NCI-H345 treated with DMSO at 0.1 percent for 48 hours (cell line): ENCODE measurements at regions not wholly inside any gene's neighbourhood (a gene's known extent, or its start where the extent isn't known, plus 50 kb on each side); places are given as distances from the start of the nearest gene placed in this dataset.
"Not testable (repeated sequence)": the region's sequence is repeated elsewhere in the genome, so short reads cannot be mapped to it uniquely, and the experiment has no call there.

Experiments used
- DNase-seq: peaks from one replicate; lab custom pipeline; 2025; ENCODE audit not compliant: unreplicated experiment; lab: John Stamatoyannopoulos, UW

- no peak for DNase-seq
Measured at GRCh38 chr13:67410645-67411044, 180.5 kb upstream of the PCDH9 start.

DNA sequence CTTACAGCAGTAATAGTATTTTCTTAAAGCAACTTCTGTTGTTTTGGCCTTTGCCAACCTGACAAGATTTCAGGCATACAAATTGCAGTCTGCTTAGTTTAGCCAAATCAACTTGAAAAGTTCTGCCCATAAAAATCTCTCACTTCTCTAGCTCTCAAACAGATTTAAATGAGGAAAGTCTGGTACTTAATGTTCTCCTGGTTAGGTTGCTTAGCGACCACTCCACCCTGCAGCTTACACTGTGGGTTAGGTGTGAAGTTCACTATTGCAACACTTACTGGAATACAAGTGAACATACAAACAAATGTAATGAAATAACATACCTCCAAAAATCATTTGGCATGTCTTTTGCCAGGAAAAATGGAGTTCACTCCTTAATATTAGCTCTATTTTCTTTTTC lies 178.7 kb upstream of the PCDH9 start:
- no peak for DNase-seq

DNA sequence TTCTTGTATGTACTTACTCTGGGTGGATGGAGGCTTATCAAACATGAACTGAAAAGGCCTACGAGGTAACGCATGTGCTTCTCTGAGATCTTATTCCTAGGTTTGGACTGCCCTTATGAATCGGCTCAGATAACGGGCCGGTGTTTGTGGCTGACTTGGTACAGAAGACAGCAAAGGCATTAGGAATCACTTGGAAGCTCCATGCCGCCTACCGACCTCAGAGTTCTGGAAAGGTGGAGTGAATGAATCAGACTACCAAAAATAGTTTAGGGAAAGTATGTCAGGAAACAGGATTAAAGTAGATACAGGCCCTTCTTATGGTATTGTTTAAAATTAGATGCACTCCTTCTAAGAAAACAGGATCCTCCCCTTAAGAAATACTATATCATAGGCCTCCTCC lies 172.4 kb upstream of the PCDH9 start:
- DNase-seq = no peak

GRCh38 chr13:67395577-67395976 lies 165.4 kb upstream of the PCDH9 start:
- DNase-seq = no peak

DNA sequence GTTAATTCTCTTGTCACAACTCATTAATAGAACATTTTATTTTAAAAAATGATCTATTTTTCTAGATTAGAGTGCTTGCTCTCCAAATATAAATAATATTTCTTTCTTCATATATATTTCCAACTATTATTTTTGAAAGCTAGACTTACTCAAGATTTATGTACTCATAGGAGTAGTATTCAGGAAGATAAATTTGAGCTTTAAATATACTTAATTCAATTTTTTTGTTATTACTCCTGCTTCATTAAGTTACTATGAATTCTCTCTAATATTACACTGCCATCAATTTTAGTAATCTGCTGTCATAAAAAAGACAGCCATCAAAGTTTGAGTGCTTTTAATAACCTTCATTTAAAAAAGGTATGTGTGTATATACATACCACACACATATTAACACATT lies 161.9 kb upstream of the PCDH9 start:
- DNase-seq = no peak

DNA sequence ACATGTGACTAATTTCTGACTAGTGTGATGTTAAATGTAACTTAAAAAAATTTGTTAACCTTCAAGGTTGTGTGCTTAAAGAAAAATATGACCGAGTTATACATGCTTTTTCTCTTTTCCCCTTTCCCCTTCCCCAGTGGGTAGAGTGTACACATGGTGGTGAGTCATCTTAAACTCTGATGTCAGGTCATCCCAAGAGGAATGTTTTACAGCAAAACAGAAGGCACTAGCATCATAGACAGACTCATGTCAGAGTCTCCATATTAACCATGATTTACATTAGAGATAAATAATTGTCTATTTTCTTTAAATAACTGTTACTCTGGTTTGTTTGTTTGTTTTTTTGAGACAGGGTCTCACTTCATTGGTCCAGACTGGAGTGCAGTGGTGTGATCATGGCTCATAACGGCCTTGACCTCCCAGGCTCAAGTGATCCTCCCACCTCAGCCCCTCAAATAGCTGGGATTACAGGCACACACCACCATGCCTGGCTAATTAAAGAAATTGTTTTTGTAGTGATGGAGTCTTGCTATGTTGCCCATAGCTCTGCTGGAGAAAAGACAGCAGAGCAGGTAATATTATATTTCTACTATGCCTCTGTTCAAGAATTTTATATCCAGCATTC lies 160.4 kb upstream of the PCDH9 start:
- DNase-seq = no peak

DNA sequence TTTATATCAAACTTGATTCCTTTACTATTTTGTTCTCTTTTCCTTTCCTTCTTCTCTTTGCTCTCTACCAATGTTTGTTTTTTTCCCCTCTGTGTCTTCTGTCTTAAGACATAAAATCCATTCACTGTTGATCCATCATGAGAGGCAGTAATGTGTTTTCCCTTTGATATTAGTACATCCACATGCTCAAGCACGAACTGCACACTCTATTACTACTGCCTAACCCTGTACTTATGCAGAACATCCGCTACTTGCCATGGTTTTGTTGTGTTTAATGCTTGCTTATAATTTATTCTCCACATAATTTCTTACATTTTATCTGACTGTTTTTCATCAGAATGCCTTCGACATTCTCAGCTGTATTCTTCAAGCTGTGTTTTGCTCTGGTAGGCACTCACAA lies 159.0 kb upstream of the PCDH9 start:
- no peak for DNase-seq

DNA sequence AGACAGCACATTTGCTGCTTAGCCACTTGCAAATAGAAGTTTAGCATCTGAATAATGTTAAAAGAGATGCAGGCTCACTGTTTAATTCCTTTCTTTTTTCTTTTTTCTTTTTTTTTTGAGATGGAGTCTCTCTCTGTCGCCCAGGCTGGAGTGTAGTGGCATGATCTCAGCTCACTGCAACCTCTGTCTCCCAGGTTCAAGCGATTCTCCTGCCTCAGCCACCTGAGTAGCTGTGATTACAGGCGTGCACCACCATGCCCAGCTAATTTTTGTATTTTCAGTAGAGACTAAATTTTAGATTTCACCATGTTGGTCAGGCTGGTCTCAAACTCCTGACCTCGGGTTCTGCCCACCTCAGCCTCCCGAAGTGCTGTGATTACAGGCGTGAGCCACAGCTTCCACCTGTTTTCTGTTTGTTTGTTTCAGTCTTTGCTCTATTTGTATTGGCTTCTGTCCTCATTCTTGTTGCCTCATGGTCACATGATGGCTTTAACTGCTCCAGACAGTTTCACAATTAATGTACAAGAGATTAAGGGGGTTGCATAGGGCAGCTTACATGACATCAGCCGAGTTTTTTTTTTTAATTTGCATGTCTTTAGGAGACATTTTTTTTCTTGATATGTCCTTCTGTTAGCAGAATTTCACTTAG lies 153.1 kb upstream of the PCDH9 start:
- not testable (repeated sequence) for DNase-seq

DNA sequence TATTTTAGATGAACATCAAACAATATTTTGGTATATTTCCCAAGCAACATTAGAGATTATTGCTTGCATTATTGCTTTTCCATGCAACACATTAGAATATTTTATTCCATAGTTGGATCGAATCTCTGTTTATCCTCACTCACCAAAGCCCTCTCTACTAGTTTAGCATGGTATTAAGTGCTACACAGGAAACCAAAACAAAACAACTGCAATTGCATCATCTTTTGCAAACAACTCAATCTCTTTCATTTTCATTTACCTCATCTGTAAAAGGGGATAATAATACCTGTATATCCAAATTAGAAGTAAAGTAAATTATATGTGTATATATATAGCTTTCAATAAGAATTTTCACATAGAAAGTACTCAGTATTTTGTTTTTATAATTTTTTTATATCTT lies 147.8 kb upstream of the PCDH9 start:
- no peak for DNase-seq

DNA sequence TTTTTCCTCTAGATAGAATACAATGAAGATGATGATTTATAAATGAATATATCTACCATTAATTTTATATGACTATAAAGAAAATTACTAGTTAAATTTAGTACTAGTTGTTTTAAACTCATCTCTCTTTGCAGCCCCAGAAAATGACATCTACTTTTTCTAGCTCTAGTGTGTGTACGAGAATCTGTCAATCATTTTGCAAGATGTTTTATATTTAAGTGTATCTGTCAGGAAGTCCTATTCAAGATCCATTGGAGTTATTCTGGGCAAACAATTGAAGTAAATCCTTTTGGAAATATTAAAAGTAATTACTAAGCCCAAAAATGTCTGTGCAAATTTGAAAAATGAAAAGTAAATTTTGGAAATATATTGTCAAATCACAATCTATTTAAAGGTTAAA lies 144.3 kb upstream of the PCDH9 start:
- DNase-seq = no peak

GRCh38 chr13:67372868-67373464 lies 142.8 kb upstream of the PCDH9 start:
- DNase-seq = no peak

- DNase-seq = no peak
Measured at GRCh38 chr13:67369895-67370660, 139.9 kb upstream of the PCDH9 start.

DNA sequence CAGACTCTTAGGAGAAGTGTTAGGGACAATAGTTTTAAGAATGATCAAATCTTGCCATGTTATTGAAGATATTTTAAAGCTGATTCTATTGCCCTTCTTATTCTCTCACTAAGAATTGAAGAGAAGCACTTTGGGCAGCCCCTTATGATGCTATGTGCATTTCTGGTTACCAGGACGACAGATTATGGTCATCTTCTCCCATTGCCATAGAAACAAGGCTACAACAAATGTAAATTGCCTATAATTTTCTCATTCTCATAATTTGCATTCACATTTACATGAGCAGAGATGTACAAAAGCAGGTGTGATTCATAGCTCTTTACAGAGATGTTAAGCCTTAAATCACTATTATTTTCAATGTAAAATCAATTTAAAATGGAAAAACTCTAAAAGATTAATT lies 137.3 kb upstream of the PCDH9 start:
- DNase-seq = no peak

DNA sequence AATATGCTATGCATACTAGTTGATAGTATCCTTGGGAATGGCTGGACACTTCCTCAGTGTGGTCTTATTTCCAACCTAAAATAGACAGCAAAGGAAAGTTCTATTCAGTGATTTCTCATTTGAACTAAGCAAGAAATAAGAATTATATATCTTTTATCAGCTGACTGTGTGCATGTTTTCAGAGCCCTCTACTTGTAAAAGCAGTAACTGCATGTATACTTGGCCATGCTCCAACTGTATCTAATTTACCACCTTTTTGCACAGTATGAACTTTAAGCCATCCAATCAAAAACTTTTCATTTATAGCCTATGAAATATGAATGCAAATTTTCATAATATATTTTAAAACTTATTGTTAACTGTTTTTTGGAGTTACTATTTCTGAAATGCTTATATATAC lies 136.4 kb upstream of the PCDH9 start:
- DNase-seq = no peak

- no peak for DNase-seq
Measured at GRCh38 chr13:67355812-67356476, 125.8 kb upstream of the PCDH9 start.

GRCh38 chr13:67353941-67354340 lies 123.8 kb upstream of the PCDH9 start:
- DNase-seq = no peak

DNA sequence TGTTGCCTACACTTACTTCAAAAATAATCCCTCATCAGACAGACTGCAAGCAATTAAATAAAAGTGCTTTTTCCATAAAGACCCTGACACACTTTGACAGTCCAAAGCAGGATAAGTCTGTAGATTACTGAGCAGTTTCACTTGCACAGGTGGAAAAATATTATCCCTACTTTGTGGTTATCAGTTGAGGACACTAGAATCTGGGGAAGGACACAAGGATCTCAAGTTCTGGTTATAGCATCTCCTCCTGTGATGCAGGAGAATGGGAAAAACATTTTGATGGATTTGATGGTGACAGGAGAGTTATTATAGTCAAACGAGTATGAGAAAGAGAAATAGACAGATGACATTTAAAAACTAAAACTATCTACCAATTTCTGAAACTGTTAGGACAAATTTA lies 122.9 kb upstream of the PCDH9 start:
- no peak for DNase-seq

DNA sequence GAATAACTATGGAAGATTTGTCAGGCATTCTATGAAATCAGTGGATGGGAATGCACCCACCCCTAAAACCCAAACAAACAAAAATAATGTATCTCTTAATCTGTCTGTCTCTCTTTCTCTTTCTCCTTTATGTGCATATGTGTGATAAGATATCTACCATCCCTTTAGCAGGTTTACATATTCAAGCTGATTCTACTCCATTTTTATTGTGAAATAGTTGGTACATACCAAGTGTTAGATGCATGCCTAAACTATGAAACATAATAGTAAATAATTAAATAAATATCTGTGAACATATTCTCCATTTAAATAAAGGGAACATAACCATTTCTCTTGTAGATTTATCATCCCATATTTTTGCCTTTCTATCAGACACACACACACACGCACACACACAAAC lies 121.8 kb upstream of the PCDH9 start:
- no peak for DNase-seq

- no peak for DNase-seq
Measured at GRCh38 chr13:67351114-67351513, 121.0 kb upstream of the PCDH9 start.

DNA sequence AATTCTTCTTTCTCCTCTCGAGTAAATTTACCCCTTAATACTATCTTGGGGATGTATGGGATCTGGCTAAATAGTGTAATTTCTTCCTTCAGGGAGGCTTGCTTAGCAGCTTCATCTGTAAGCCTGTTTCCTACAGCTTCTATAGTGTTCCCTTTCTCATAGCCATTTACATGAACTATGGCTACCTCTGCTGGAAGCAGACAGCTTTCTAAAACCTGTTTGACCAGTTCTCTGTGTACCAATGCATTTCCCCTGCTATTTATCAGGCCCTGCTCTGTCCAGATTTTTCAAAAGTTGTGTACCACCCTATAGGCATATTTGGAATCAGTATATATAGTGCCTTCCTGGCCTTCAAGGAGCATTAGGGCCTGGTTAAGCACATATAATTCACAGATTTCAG lies 113.6 kb upstream of the PCDH9 start:
- DNase-seq = peak; percentile 7

DNA sequence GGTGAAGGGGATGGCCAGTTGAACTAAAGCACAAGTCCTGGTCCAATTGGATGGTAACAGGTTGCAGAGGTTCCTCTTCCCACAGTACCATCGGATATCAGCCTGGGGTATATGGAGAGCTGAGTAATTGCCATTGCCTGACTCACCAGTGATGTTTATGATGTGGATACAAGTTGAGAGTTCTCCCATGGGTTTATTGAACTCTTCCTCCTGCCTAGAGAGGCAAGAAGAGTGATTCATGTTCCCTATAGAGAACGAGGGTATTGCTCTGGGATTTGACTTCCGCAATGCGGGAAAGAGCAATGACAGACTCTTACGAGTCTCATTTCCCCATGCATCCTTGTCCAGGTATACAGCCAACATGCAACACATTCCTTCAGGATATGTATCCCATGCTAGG lies 111.3 kb upstream of the PCDH9 start:
- DNase-seq = no peak

DNA sequence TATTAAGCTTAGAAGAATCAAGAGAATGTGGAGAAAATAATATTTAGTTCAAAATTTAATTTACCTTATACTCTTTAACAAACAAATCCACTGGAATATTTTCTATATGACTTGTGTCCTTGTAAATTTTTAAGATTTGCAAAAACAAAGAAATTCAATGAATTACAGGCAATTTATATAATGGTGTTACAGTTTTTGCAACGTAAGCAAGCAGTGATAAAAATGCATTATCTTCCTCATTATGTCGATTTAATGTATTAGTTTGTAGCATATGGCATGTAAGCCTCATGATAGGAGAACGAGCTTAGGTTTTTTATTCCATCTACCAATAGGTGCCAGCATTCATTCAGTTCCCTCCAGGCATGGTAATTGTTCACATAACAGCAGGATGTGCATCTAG lies 100.0 kb upstream of the PCDH9 start:
- DNase-seq = no peak
